Right cardiac atrium (tissue), 5 donors: ENCODE measurements at regions not wholly inside any gene's neighbourhood (a gene's known extent, or its start where the extent isn't known, plus 50 kb on each side); places are given as distances from the start of the nearest gene placed in this dataset.
A peak's percentile ranks its signal among the peaks of the same experiment; 100 is the strongest.

Experiments used
- ATAC-seq, 2 donors: fragments of 200-7000 bp; cut with Tn5 transposase; one replicate each; pipeline versions ENCODE4 v1.8.0 to v1.9.1; 2020; ENCODE audit warnings: moderate library complexity in 2 of 2, mild to moderate bottlenecking in 1 of 2
- DNase-seq, 3 donors: peaks; one replicate each; pipeline ENCODE4 v3.0.0-alpha.2; 2020
- H3K27ac ChIP-seq: one replicate; pipeline ENCODE4 v1.5.1; 2013; ENCODE audit warnings: mild to moderate bottlenecking, low read length, control low read depth, moderate library complexity
- H3K27me3 ChIP-seq: one replicate; pipeline ENCODE4 v1.6.1; 2013; ENCODE audit not compliant: control insufficient read depth, insufficient read depth
- H3K4me1 ChIP-seq: one replicate; pipeline ENCODE4 v1.6.1; 2013; ENCODE audit warnings: low read length; ENCODE audit not compliant: control insufficient read depth, insufficient read depth
- H3K4me3 ChIP-seq: one replicate; pipeline ENCODE4 v1.5.1; 2013; ENCODE audit warnings: low read length, control low read depth
- H3K9me3 ChIP-seq: one replicate; pipeline ENCODE4 v1.6.1; 2013; ENCODE audit warnings: low read length; ENCODE audit not compliant: control insufficient read depth
- WGBS: extraction: QIAGEN DNeasy Blood & Tissue Kit; methylation state at CpG from one replicate; pipeline ENCODE4 v1.1.7; 2013; 5-methylcytosine and 5-hydroxymethylcytosine counted together
- intact Hi-C, 4 donors: fragments of 100-400 bp; cut with DNase I; formaldehyde crosslinking; loops; one replicate each; pipeline versions ENCODE4 v1.11.0 to v1.14.0; 2022 to 2023
- donor health status: healthy with polysubstance abuse.
- donor health status: DM: no; HTN: yes; CAD: no.
- donor health status: DM: no; HTN: no; CAD: no.
- donor health status: DM: no; HTN: yes; CAD: no; lungs with severe emphysema.
- donor health status: DM: yes; HTN: yes; CAD: no.

DNA sequence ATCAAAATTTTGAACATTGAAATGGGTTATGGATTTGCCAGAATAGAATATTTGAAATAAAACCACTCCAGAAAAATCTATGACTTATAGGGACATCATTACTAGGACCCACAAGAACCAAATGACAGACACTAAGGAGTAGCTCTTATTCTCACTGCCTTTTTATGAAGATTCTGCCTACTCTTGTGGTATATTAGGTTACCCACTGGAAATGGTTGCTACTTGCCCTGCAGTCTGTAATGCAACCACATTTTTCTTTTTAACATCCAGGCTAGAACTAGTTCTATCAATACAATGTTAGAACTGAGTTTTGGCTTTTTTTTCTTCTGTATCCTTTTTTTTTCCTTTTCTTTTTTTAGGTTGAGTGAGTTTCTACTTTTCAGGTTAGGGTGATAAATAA lies 158.9 kb downstream of the PPP1R2C start:
- no peak overlapping the region for H3K27ac ChIP-seq
- intact Hi-C loops = no loop called here
- H3K9me3 ChIP-seq = no peaks in the 10 kb centered on the region
- no peaks in the 10 kb centered on the region for H3K4me1 ChIP-seq
- ATAC-seq (no peak), DNase-seq (no peak)
- H3K4me3 ChIP-seq = no peak overlapping the region
- no peaks in the 10 kb centered on the region for H3K27me3 ChIP-seq

DNA sequence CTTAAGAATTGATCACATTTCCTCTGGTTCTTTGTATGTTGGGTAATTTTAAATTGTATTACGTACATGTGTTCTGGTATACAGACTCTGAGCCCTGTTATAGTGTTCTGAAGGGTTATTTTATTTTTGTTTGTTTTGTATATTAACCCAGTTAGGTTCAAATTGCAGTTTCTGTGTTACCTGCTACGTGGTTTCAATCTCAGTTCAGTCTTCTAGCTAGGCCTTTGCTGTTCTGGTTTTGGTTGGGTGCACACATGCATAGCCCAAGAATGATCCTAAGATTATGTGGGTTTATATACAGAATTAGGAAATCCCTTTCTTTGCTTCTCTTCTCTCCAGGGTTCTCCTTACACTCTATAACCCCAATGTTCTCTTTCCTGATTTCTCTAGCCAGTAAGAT lies 161.0 kb downstream of the PPP1R2C start:
- ATAC-seq (no peak), DNase-seq (no peak)
- H3K27ac ChIP-seq = no peak overlapping the region
- no peaks in the 10 kb centered on the region for H3K4me1 ChIP-seq
- H3K27me3 ChIP-seq = no peaks in the 10 kb centered on the region
- intact Hi-C loops = no loop called here
- no peak overlapping the region for H3K4me3 ChIP-seq
- WGBS = 97% methylated on average over 2 of the region's 2 CpGs
- no peaks in the 10 kb centered on the region for H3K9me3 ChIP-seq

DNA sequence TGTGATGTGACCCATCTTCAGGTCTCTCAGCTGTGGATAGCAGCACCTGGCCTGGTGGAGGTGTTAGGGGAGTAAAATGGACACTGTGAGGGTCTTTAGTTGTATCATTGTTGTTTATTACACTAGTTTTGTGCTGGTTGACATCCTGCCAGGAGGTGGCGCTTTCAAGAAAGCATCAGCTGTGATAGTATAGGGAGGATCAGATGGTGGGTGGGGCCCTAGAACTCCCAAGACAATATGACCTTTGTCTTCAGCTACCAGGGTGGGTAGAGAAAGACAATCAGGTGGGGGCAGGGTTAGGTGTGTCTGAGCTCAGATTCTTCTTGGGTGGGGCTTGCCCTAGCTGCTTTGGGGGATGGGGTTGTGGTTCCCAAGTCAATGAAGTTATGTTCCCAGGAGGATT lies 162.8 kb downstream of the PPP1R2C start:
- Histone ChIP-seq H3K4me3 (no peak overlapping the region), H3K4me1 (no peaks in the 10 kb centered on the region), H3K27ac (no peak overlapping the region), H3K27me3 (no peaks in the 10 kb centered on the region), H3K9me3 (no peaks in the 10 kb centered on the region)
- ATAC-seq = no peak
- DNase-seq = no peak
- intact Hi-C loops = no loop called here
- WGBS = 94% methylated on average over 1 of the region's 1 CpG

DNA sequence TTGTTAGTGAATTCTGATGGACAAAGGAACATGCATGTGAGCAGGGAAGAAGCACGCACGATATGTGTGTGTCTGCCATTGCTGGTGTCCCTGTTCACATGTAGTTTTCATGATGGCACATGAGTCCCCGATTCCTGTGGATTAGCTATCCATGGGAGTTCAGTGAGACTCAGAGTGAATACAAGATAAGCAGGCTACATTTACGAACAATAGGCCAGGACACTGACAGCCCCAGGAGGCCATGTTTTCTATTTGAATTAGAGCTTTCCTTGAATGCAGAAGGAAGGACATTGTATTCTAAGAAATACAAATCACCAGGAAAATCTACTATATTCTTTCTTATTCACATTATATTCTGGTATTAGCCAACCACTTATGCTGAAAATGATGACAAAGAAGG lies 171.4 kb downstream of the PPP1R2C start:
- intact Hi-C loops = no loop called here
- H3K4me3 ChIP-seq = no peak overlapping the region
- ATAC-seq = no peak
- WGBS = 93% methylated on average over 4 of the region's 4 CpGs
- no peak overlapping the region for H3K27ac ChIP-seq
- no peaks in the 10 kb centered on the region for H3K4me1 ChIP-seq
- DNase-seq = peak in 1 of 3 donors; percentile 5
- no peaks in the 10 kb centered on the region for H3K9me3 ChIP-seq
- H3K27me3 ChIP-seq = no peaks in the 10 kb centered on the region

DNA sequence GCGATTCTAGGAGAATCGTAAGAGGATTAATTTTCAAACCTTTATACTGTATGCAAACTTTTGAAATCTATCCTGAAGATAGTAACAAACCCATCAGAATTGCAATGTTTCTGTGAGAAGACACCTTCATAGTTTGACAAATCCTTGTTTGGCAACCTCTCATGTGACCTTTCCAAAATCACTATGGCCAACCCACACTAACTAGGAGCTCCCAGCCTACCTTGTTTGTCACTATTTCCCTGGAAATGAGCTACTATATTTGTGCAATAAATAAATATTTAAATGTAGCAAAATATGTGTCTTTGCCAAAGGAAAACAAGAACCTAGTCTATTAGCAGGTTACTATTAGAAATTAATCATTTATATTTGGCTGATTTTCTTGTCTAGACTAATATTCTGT lies 173.7 kb downstream of the PPP1R2C start:
- no peaks in the 10 kb centered on the region for H3K9me3 ChIP-seq
- H3K4me1 ChIP-seq = no peaks in the 10 kb centered on the region
- no peak for DNase-seq
- no peak overlapping the region for H3K4me3 ChIP-seq
- no peak overlapping the region for H3K27ac ChIP-seq
- intact Hi-C loops = no loop called here
- H3K27me3 ChIP-seq = no peaks in the 10 kb centered on the region
- no peak for ATAC-seq
- WGBS = 97% methylated on average over 2 of the region's 2 CpGs

DNA sequence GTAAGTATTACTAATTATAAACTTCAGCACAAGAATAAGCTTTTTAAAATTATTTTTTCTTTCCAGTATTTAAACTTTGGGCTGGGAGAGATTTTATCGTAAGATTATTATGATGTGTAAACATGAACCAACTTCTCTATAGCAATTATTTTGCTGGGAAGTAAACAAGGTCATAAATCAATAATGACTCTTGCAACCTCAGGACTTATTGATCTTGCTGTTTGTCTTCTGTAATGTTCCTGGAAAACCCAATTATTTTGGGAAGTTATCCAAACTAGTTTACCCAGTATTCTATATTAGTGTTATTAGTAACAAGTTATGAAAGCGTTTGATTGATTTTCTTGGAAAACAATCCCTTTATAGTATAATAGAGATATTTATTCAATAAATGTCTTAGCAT lies 174.9 kb downstream of the PPP1R2C start:
- Histone ChIP-seq H3K27me3 (no peaks in the 10 kb centered on the region), H3K9me3 (no peaks in the 10 kb centered on the region), H3K4me3 (no peak overlapping the region), H3K27ac (no peak overlapping the region), H3K4me1 (no peaks in the 10 kb centered on the region)
- ATAC-seq (no peak), DNase-seq (no peak)
- WGBS = 93% methylated on average over 2 of the region's 2 CpGs
- intact Hi-C loops = no loop called here

DNA sequence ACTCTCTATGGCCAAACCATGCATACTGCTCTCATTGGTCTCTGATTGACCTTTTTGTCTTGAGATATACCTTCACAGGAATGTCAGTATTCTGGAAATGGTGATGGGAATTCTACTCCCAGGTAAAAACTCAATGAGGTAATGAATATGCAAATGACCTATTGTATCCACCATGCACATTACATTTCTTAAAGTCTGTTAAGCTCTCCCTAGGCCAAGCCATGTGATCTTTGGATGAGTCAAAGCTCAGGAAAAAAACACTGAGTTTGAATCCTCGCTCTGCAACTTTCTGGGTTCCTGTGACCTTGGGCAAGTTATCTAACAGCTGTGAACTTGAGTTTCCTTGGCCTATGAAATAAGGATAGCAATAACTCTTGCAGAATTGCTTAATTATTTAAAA lies 175.4 kb downstream of the PPP1R2C start:
- no peak for ATAC-seq
- H3K27me3 ChIP-seq = no peaks in the 10 kb centered on the region

DNA sequence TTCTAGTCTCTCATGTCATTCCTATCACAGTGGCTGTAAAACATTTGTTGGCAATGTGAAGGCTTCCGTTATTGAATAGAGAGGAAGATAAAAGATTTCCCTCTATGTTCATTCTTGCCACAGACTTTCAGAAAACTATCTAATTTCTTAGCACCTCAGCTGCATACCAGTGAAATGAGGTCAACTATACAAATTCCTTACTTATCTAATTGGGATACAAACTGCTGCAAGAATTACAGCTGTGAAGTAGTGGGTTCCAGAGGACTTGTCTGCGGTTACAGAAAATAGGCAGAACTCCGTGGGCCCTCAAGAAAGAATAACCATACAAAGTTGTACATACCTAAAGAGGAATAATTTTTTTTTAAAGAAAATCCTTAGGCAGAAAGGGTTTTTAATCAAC lies 175.8 kb downstream of the PPP1R2C start:
- Histone ChIP-seq H3K9me3 (no peaks in the 10 kb centered on the region), H3K27me3 (no peaks in the 10 kb centered on the region), H3K4me3 (no peak overlapping the region), H3K4me1 (no peaks in the 10 kb centered on the region), H3K27ac (no peak overlapping the region)
- DNase-seq = no peak
- WGBS = 36% methylated on average over 3 of the region's 3 CpGs
- ATAC-seq = no peak
- intact Hi-C loops = no loop called here

More for the DNA sequence above, 175.4 kb downstream of the PPP1R2C start:
- intact Hi-C loops = no loop called here
- DNase-seq = no peak
- 50% methylated on average over 1 of the region's 1 CpG for WGBS
- H3K4me1 ChIP-seq = no peaks in the 10 kb centered on the region
- H3K4me3 ChIP-seq = no peak overlapping the region
- no peak overlapping the region for H3K27ac ChIP-seq
- no peaks in the 10 kb centered on the region for H3K9me3 ChIP-seq

DNA sequence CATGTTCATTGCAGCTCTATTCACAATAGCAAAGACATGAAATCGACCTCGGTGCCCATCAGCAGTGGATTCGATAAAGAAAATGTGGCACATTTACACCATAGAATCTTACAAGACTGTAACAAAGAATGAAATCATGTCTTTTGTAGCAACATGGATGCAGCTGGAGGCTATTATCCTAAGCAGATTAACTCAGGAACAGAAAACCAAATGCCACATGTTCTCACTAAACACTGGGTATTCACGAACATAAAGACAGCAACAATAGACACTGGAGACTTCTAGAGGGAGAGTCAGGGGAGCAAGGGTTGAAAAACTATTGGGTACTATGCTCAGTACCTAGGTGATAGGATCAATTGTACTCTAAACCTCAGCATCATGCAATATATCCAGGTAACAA lies 180.5 kb downstream of the PPP1R2C start:
- no peaks in the 10 kb centered on the region for H3K4me1 ChIP-seq
- no peak overlapping the region for H3K27ac ChIP-seq
- H3K27me3 ChIP-seq = no peaks in the 10 kb centered on the region
- DNase-seq (no peak), ATAC-seq (no peak)
- H3K9me3 ChIP-seq = no peaks in the 10 kb centered on the region
- 84% methylated on average over 4 of the region's 4 CpGs for WGBS
- intact Hi-C loops = no loop called here
- H3K4me3 ChIP-seq = no peak overlapping the region

DNA sequence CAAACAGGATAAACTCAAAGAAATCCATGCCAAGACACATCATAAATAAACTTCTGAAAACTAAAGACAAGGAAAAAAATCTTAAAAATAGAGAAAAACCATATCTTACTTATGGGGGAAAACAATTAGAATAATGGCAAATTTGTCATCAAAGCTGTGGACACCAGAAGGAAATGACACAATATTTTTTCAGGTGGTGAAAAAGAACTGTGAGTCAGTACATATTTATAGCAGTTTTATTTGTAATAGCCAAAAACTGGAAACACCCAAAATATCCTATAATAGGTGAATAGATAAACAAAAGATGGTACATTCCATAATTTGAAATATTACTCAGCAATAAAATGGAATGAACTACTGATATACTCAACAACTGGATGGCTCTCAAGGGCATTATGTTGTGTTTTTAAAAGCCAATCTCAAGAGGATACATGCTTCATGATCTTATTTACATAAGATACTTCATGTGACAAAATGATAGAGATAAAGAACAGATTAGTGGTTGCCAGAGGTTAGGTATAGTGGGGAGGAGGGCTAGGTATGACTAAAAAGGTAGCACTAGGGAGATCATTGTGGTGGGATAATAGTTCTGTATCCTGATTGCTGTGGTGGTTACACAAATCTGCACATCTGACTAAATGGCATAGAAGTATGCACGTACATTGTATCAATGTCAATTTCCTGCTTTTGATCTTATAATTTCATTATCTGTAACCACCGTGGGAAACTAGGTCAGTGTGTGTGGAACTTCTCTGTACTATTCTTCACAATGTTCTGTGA lies 191.9 kb downstream of the PPP1R2C start:
- DNase-seq (no peak), ATAC-seq (no peak)
- H3K4me1 ChIP-seq = no peaks in the 10 kb centered on the region
- H3K9me3 ChIP-seq = no peaks in the 10 kb centered on the region
- H3K4me3 ChIP-seq = no peak overlapping the region
- no peak overlapping the region for H3K27ac ChIP-seq
- intact Hi-C loops = no loop called here
- no peaks in the 10 kb centered on the region for H3K27me3 ChIP-seq
- WGBS = 43% methylated on average over 2 of the region's 2 CpGs

DNA sequence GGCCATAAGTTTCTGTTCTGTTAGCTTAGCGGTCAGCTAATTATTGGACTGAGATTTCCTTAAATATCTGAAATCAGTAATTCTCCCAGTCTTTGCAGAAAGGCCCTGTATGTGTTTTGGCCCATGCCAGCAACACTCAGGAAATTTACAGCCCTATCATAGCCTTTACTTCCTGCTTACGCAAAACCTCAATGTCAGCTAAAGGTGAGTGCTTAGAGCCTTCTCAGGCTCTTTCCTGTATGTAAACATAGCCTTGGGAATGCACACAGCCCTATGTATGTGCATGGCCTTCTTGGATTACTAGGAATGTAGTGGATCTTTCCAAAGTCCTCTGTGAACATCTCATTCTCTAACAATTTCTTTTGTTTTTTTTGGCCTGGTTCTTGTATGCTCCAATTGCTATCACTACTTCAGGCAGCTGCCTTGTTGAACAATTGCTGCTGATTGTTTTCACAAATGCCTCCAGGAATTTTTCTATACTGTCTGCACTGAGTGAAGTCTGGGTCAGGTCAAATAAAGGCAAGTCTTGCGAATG lies 200.0 kb downstream of the PPP1R2C start:
- DNase-seq (no peak), ATAC-seq (no peak)
- WGBS = 55% methylated on average over 3 of the region's 3 CpGs
- intact Hi-C loops = no loop called here
- Histone ChIP-seq H3K27me3 (no peaks in the 10 kb centered on the region), H3K9me3 (no peaks in the 10 kb centered on the region), H3K4me1 (no peaks in the 10 kb centered on the region), H3K4me3 (no peak overlapping the region), H3K27ac (no peak overlapping the region)

DNA sequence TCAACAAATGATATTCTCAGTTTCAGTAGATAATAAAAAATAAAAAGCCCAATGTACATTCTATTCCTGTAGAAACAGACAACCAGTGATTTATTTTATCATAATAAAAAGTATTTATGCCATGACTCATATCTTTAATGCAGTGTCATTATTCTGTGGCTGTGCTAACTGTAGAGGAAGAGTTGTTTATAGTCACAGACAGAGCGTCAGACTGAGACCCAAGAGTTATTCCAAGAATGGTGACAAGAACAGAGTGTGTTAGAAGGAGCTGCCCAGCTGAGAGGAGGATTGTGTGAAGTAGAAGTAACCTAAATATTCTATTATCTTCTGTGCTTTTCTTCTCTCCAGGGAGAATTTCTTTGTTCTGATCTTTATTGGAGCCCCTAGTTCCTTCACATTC lies 210.7 kb downstream of the PPP1R2C start:
- Histone ChIP-seq H3K4me3 (no peak overlapping the region), H3K27me3 (no peaks in the 10 kb centered on the region), H3K9me3 (no peaks in the 10 kb centered on the region), H3K27ac (no peak overlapping the region), H3K4me1 (no peaks in the 10 kb centered on the region)
- no peak for DNase-seq
- ATAC-seq = no peak
- WGBS = 34% methylated on average over 1 of the region's 1 CpG
- intact Hi-C loops = no loop called here
